RWPE2 (cell line): ENCODE measurements at regions not wholly inside any gene's neighbourhood (a gene's known extent, or its start where the extent isn't known, plus 50 kb on each side); places are given as distances from the start of the nearest gene placed in this dataset.

Source experiments
- ATAC-seq: fragments of 200-7000 bp; cut with Tn5 transposase; 3 replicates; pipeline ENCODE4 v1.9.1; 2021; ENCODE audit warnings: low read depth
- DNase-seq: peaks from one replicate; pipeline ENCODE4 v3.0.0-alpha.2; 2020; ENCODE audit warnings: low spot score
- H3K27ac ChIP-seq: fragments of 450-650 bp; 2 replicates; pipeline ENCODE4 v1.5.1; 2017; ENCODE audit warnings: mild to moderate bottlenecking; ENCODE audit not compliant: poor library complexity, severe bottlenecking
- H3K27me3 ChIP-seq: fragments of 250-450 bp; sonication (Bioruptor Pico); 2 replicates; pipeline ENCODE4 v1.5.1; 2021; ENCODE audit warnings: mild to moderate bottlenecking, moderate library complexity; ENCODE audit not compliant: insufficient read depth, poor library complexity, severe bottlenecking
- H3K36me3 ChIP-seq: fragments of 250-450 bp; sonication (Bioruptor Pico); 2 replicates; pipeline ENCODE4 v1.5.1; 2020; ENCODE audit warnings: low read depth, mild to moderate bottlenecking, moderate library complexity
- H3K4me1 ChIP-seq: fragments of 250-450 bp; sonication (Bioruptor Pico); 2 replicates; pipeline ENCODE4 v1.5.1; 2021; ENCODE audit warnings: mild to moderate bottlenecking, moderate library complexity; ENCODE audit not compliant: insufficient read depth, poor library complexity, severe bottlenecking
- H3K4me3 ChIP-seq: fragments of 250-450 bp; sonication (Bioruptor Pico); 2 replicates; pipeline ENCODE4 v1.5.1; 2021; ENCODE audit warnings: mild to moderate bottlenecking, moderate library complexity; ENCODE audit not compliant: severe bottlenecking
- H3K9me3 ChIP-seq: fragments of 250-450 bp; sonication (Bioruptor Pico); 2 replicates; pipeline ENCODE4 v1.5.1; 2021; ENCODE audit warnings: mild to moderate bottlenecking, moderate library complexity; ENCODE audit not compliant: severe bottlenecking
- TF ChIP-seq, protein P1 (sequence below): fragments of 450-650 bp; IDR thresholded peaks from one replicate; pipeline ENCODE4 v1.5.1; 2017; ENCODE audit warnings: mild to moderate bottlenecking, moderate library complexity; ENCODE audit not compliant: poor library complexity, severe bottlenecking

DNA sequence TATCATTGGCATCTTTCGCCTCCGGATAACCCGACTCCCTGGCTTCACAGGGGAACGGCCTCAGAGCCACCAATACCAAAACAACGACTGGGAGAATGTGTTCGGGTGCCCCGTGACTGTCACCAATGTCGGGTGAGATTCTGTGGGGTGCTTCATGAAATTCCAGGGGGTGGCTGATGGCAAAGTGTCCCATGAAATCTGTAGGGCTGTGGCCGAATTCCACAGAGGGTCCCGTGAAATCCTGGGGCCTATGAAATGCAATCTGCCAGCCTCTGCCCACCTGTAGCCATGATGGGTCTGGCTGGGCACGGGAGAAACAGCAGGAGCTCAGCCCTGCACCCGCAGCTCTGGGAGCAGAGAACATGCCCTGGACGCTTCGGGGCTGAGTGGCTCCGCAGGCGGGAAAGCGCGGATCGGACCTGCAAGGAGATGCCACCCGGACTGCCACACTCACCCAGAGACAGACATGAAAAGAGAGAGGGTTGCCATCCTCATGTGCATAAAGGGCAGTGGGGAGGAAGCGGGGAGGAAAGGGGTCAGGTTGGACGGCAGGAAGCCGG, 192.4 kb downstream of the OLFM1 start:
- H3K9me3 ChIP-seq, result no peaks in the 10 kb centered on the region
- no peaks in the 10 kb centered on the region for H3K36me3 ChIP-seq
- H3K4me3 ChIP-seq, result no peak overlapping the region
- H3K4me1 ChIP-seq, result no peaks in the 10 kb centered on the region
- no peak for ATAC-seq
- H3K27me3 ChIP-seq, result peaks cover 50% of the 10 kb centered on the region
- DNase-seq, result no peak
- TF ChIP-seq, protein P1, sequence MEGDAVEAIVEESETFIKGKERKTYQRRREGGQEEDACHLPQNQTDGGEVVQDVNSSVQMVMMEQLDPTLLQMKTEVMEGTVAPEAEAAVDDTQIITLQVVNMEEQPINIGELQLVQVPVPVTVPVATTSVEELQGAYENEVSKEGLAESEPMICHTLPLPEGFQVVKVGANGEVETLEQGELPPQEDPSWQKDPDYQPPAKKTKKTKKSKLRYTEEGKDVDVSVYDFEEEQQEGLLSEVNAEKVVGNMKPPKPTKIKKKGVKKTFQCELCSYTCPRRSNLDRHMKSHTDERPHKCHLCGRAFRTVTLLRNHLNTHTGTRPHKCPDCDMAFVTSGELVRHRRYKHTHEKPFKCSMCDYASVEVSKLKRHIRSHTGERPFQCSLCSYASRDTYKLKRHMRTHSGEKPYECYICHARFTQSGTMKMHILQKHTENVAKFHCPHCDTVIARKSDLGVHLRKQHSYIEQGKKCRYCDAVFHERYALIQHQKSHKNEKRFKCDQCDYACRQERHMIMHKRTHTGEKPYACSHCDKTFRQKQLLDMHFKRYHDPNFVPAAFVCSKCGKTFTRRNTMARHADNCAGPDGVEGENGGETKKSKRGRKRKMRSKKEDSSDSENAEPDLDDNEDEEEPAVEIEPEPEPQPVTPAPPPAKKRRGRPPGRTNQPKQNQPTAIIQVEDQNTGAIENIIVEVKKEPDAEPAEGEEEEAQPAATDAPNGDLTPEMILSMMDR, result no peak
- H3K27ac ChIP-seq, result no peak overlapping the region

DNA sequence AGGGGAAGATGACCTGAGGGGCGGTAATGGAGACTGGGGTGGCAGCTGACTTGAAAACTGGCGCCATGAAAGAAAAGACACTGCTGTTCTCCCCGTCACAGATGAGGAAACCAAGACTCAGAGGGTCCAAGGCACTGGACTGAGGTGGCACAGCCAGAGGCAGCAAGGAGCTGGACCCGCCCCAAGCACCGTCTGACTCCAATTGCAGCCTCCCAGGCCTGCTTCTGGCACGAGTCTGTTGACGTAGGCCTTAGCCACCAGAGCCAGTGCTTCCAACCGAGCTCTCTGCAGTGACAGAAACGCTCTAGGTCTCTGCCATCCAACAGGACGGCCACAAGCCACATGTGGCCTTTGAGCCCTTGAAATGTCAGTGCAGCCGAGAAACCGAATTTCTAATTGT, 193.2 kb downstream of the OLFM1 start:
- Histone ChIP-seq H3K27me3 (peaks cover 47% of the 10 kb centered on the region), H3K27ac (no peak overlapping the region), H3K9me3 (no peaks in the 10 kb centered on the region), H3K4me3 (no peak overlapping the region), H3K4me1 (no peaks in the 10 kb centered on the region), H3K36me3 (no peaks in the 10 kb centered on the region)
- ATAC-seq, result no peak
- TF ChIP-seq, protein P1, result no peak
- DNase-seq, result no peak

DNA sequence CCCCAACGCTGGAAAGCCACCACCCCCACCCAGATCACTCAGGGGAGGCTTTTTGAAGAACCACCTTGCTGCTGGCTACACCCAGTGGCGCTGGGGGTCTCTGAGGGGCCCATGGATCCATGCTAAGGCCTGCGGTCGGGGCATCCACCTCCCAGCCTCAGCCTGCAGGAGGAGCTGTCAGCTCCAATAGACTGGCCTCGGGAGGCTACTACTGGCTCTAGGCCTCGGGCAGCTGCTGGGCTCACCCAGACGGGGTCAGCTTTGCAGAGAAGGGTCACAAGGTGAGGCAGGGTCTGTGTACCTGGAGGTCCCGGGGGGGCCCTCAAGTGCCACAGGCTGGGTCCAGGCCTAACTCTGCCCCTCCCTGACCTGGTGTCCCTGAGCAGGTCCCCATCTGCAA, 193.7 kb downstream of the OLFM1 start:
- Histone ChIP-seq H3K27me3 (peaks cover 43% of the 10 kb centered on the region), H3K36me3 (no peaks in the 10 kb centered on the region), H3K4me3 (no peak overlapping the region), H3K9me3 (no peaks in the 10 kb centered on the region), H3K4me1 (no peaks in the 10 kb centered on the region), H3K27ac (no peak overlapping the region)
- TF ChIP-seq, protein P1, result no peak
- ATAC-seq (no peak), DNase-seq (no peak)

DNA sequence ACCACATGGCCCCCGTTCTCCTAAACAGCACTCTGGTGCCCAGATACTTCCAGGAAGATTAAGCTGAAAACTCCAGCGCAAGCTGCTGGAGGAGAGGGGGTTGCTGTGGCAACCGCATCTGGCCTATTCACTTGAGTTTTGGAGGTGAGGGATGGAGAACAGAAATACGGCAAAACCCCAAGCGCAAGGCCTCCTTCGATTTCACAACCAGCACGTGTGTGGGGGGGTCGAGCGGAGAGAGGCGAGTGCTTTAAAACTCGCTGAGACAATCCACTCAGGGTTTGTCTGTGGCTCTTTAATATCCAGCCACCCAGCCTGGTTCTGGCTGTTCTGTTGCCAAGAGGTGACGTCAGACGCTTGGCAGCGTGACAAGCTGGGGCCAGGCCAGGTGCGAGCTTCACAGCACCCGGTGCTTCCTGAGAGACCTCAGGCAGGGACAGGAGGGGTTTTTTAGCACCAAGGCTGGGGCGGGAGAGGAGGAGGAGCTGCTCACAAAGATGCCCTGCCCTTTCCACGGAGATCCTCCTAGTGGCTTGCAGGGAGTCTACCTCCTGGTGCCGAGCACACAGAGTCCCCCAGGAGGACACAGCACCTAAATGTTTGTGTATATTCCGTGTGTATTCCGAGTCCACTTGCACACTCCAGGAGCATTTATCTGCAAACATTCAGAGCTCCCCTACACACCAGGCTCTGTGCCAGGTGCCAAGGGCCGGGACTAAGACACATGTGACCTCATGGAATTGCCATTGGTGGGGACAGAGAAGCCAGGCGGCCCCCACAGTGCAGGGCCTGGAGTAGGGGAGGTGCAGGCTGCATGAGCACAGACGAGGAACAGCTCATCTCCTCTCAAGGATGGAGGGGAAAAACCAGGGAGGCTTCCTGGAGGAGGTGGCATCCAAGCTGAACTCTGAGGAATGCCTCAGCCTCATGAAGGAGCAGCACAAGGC, 194.6 kb downstream of the OLFM1 start:
- Histone ChIP-seq H3K27ac (no peak overlapping the region), H3K9me3 (no peaks in the 10 kb centered on the region), H3K4me3 (no peak overlapping the region), H3K4me1 (no peaks in the 10 kb centered on the region), H3K36me3 (no peaks in the 10 kb centered on the region), H3K27me3 (peaks cover 33% of the 10 kb centered on the region)
- TF ChIP-seq, protein P1, result no peak
- DNase-seq (no peak), ATAC-seq (peak; percentile 84)

DNA sequence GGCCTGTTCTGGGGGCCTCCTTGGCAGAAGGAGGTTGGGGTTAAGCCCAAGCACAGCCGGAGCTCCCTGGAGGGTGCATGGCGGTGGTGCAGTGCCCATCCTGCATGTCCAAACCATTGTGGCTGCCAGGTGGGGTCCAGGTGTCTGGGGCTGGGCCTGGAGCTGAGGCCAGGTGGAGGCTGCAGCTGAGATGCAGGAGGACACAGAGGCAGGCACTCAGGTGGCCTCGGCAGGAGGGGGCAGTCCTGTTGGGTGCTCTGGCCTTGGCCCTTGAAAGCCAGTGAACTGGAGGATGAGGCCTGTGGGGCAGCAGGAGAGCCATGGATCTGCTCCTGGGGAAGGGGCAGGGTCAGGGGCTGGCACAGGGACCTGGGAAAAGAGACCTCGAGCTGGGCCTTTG, 195.3 kb downstream of the OLFM1 start:
- ATAC-seq, result no peak

More for the DNA sequence above, 195.3 kb downstream of the OLFM1 start:
- Histone ChIP-seq H3K4me3 (no peak overlapping the region), H3K27me3 (peaks cover 27% of the 10 kb centered on the region), H3K36me3 (no peaks in the 10 kb centered on the region), H3K27ac (no peak overlapping the region), H3K4me1 (no peaks in the 10 kb centered on the region), H3K9me3 (no peaks in the 10 kb centered on the region)
- DNase-seq, result no peak
- TF ChIP-seq, protein P1, result no peak
